ENCODE measurements at regions not wholly inside any gene's neighbourhood (a gene's known extent, or its start where the extent isn't known, plus 50 kb on each side); places are given as distances from the start of the nearest gene placed in this dataset.

GRCh38 chr3:87173071-87173470 is 54.0 kb upstream of the CHMP2B start:
- Histone ChIP-seq H3K27ac (ENCODE audit: low read depth in 1 of 2, low read length in 2 of 2) (no peak overlapping the region), H3K27me3 (ENCODE audit: control insufficient read depth in 4 of 4, insufficient read depth in 4 of 4, low read length in 3 of 4) (no peaks in the 10 kb centered on the region), H3K9ac (ENCODE audit: low read depth in 1 of 2, low read length in 2 of 2) (no peak overlapping the region), H3K4me3 (ENCODE audit: low read depth in 1 of 3, low read length in 3 of 3) (no peak overlapping the region), H3K36me3 (ENCODE audit: control insufficient read depth in 4 of 4, insufficient read depth in 3 of 4, low read depth in 1 of 4, low read length in 3 of 4) (no peaks in the 10 kb centered on the region), H3K9me3 (ENCODE audit: control insufficient read depth in 4 of 4, low read length in 3 of 4) (no peaks in the 10 kb centered on the region), H3K4me1 (ENCODE audit: control insufficient read depth in 4 of 4, insufficient read depth in 4 of 4, low read length in 3 of 4) (no peaks in the 10 kb centered on the region)
- WGBS, result 87% methylated on average over 3 of the region's 3 CpGs
- TF ChIP-seq JUND (IDR thresholded peaks at IDR 0.05) (no peak), CTCF (IDR thresholded peaks at IDR 0.05; ENCODE audit: low read depth, low read length, missing input control) (no peak), FOXA1 (IDR thresholded peaks at IDR 0.05) (no peak), SP1 (IDR thresholded peaks at IDR 0.05) (no peak), HNF4A (conservative IDR thresholded peaks at IDR 0.05) (no peak), TAF1 (conservative IDR thresholded peaks at IDR 0.05) (no peak), HNF4G (IDR thresholded peaks at IDR 0.05) (no peak), ZBTB33 (IDR thresholded peaks at IDR 0.05) (no peak), FOXA2 (IDR thresholded peaks at IDR 0.05) (no peak), NR2F2 (IDR thresholded peaks at IDR 0.05) (no peak), EGR1 (IDR thresholded peaks at IDR 0.05; ENCODE audit: low read depth in 2 of 2) (no peak), RAD21 (IDR thresholded peaks at IDR 0.05) (no peak), REST (IDR thresholded peaks at IDR 0.05) (no peak)
- TF ChIP-seq, protein P1, sequence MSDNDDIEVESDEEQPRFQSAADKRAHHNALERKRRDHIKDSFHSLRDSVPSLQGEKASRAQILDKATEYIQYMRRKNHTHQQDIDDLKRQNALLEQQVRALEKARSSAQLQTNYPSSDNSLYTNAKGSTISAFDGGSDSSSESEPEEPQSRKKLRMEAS (IDR thresholded peaks at IDR 0.05), result no peak
- DNase-seq (ENCODE audit: low spot score), result no peak

- peaks cover 0 to 3% (median 0%) of the 10 kb centered on the region in 4 donors for H3K4me1 ChIP-seq (ENCODE audit: control insufficient read depth in 4 of 4, insufficient read depth in 4 of 4, low read length in 3 of 4)
- H3K27me3 ChIP-seq (ENCODE audit: control insufficient read depth in 4 of 4, insufficient read depth in 4 of 4, low read length in 3 of 4), result no peaks in the 10 kb centered on the region
- peak overlapping the region; percentile 48 to 61 (median 59) for H3K4me3 ChIP-seq (ENCODE audit: low read depth in 1 of 3, low read length in 3 of 3)
- WGBS, result 29% methylated on average over 11 of the region's 11 CpGs
- no peaks in the 10 kb centered on the region for H3K9me3 ChIP-seq (ENCODE audit: control insufficient read depth in 4 of 4, low read length in 3 of 4)
- H3K9ac ChIP-seq (ENCODE audit: low read depth in 1 of 2, low read length in 2 of 2), result peak overlapping the region; percentile 21 to 27
- H3K27ac ChIP-seq (ENCODE audit: low read depth in 1 of 2, low read length in 2 of 2), result no peak overlapping the region
- TF ChIP-seq HNF4A (conservative IDR thresholded peaks at IDR 0.05) (no peak), CTCF (IDR thresholded peaks at IDR 0.05; ENCODE audit: low read depth, low read length, missing input control) (peak; percentile 70), RAD21 (IDR thresholded peaks at IDR 0.05) (peak; percentile 76 to 84), EGR1 (IDR thresholded peaks at IDR 0.05; ENCODE audit: low read depth in 2 of 2) (no peak)
- TF ChIP-seq, protein P2, sequence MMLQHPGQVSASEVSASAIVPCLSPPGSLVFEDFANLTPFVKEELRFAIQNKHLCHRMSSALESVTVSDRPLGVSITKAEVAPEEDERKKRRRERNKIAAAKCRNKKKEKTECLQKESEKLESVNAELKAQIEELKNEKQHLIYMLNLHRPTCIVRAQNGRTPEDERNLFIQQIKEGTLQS (IDR thresholded peaks at IDR 0.05), result no peak
- no peaks in the 10 kb centered on the region for H3K36me3 ChIP-seq (ENCODE audit: control insufficient read depth in 4 of 4, insufficient read depth in 3 of 4, low read depth in 1 of 4, low read length in 3 of 4)
- DNase-seq (ENCODE audit: low spot score), result no peak
These were observed 59.3 kb upstream of the CHMP2B start for GRCh38 chr3:87167628-87168456.
